Ascending aorta (tissue), 2 donors: ENCODE measurements at regions not wholly inside any gene's neighbourhood (a gene's known extent, or its start where the extent isn't known, plus 50 kb on each side); places are given as distances from the start of the nearest gene placed in this dataset.

ENCODE experiments used
- DNase-seq, 2 donors: peaks; one replicate each; pipeline ENCODE4 v3.0.0-alpha.2; 2019; ENCODE audit warnings: low spot score in 2 of 2
- H3K27ac ChIP-seq, 2 donors: fragments of 200-600 bp; sonication (generic); one replicate each; pipeline ENCODE4 v1.5.1; 2016 to 2017; ENCODE audit warnings: mild to moderate bottlenecking in 1 of 2
- H3K27me3 ChIP-seq: fragments of 200-600 bp; sonication (generic); one replicate; pipeline ENCODE4 v1.5.1; 2017
- H3K36me3 ChIP-seq, 2 donors: fragments of 200-600 bp; sonication (generic); one replicate each; pipeline ENCODE4 v1.5.1; 2016
- H3K4me1 ChIP-seq, 2 donors: fragments of 200-600 bp; sonication (generic); one replicate each; pipeline ENCODE4 v1.5.1; 2016 to 2017; ENCODE audit warnings: mild to moderate bottlenecking in 1 of 2
- H3K4me3 ChIP-seq, 2 donors: fragments of 200-600 bp; sonication (generic); one replicate each; pipeline ENCODE4 v1.5.1; 2016 to 2017; ENCODE audit warnings: mild to moderate bottlenecking in 1 of 2
- H3K9me3 ChIP-seq, 2 donors: fragments of 200-600 bp; sonication (generic); one replicate each; pipeline ENCODE4 v1.5.1; 2016
- CTCF ChIP-seq, 3 experiments: fragments of 200-600 bp in 2 of 3; fragments of 450-650 bp in 1 of 3; sonication (generic) in 2 of 3; IDR thresholded peaks; one replicate each; pipeline ENCODE4 v1.5.1; 2016 to 2019; ENCODE audit warnings: antibody characterized with exemption in 3 of 3, mild to moderate bottlenecking in 1 of 3, moderate library complexity in 1 of 3
- intact Hi-C: fragments of 100-400 bp; cut with DNase I; formaldehyde crosslinking; loops from one replicate; pipeline ENCODE4 v1.15.1; 2023

- Histone ChIP-seq H3K27me3 (no peaks in the 10 kb centered on the region), H3K4me3 (no peak overlapping the region), H3K9me3 (no peaks in the 10 kb centered on the region), H3K27ac (no peak overlapping the region), H3K36me3 (no peaks in the 10 kb centered on the region), H3K4me1 (no peaks in the 10 kb centered on the region)
- no peak for DNase-seq
- intact Hi-C loops, result no loop called here
- TF ChIP-seq CTCF (IDR thresholded peaks at IDR 0.05), result no peak
Measured at GRCh38 chr5:98521821-98522220, 251.6 kb upstream of the RGMB start.

- TF ChIP-seq CTCF (IDR thresholded peaks at IDR 0.05), result no peak
- intact Hi-C loops, result no loop called here
- no peaks in the 10 kb centered on the region for H3K27me3 ChIP-seq
Measured at GRCh38 chr5:98524773-98525172, 248.7 kb upstream of the RGMB start.

GRCh38 chr5:98527846-98528245 is 245.6 kb upstream of the RGMB start:
- no peak overlapping the region for H3K4me3 ChIP-seq
- no peaks in the 10 kb centered on the region for H3K36me3 ChIP-seq
- H3K4me1 ChIP-seq, result no peaks in the 10 kb centered on the region
- no peak overlapping the region for H3K27ac ChIP-seq
- H3K27me3 ChIP-seq, result no peaks in the 10 kb centered on the region
- H3K9me3 ChIP-seq, result no peaks in the 10 kb centered on the region
- no peak for TF ChIP-seq CTCF (IDR thresholded peaks at IDR 0.05)
- intact Hi-C loops, result no loop called here
- DNase-seq, result no peak

More at GRCh38 chr5:98524773-98525172, 248.7 kb upstream of the RGMB start:
- H3K27ac ChIP-seq, result no peak overlapping the region
- DNase-seq, result no peak
- H3K4me1 ChIP-seq, result no peaks in the 10 kb centered on the region
- no peak overlapping the region for H3K4me3 ChIP-seq
- no peaks in the 10 kb centered on the region for H3K36me3 ChIP-seq
- H3K9me3 ChIP-seq, result no peaks in the 10 kb centered on the region

- Histone ChIP-seq H3K9me3 (no peaks in the 10 kb centered on the region), H3K27me3 (no peaks in the 10 kb centered on the region), H3K36me3 (no peaks in the 10 kb centered on the region), H3K4me1 (no peaks in the 10 kb centered on the region), H3K27ac (no peak overlapping the region), H3K4me3 (no peak overlapping the region)
- no peak for DNase-seq
- TF ChIP-seq CTCF (IDR thresholded peaks at IDR 0.05), result no peak
- intact Hi-C loops, result no loop called here
Measured at GRCh38 chr5:98529321-98529720, 244.1 kb upstream of the RGMB start.

DNA sequence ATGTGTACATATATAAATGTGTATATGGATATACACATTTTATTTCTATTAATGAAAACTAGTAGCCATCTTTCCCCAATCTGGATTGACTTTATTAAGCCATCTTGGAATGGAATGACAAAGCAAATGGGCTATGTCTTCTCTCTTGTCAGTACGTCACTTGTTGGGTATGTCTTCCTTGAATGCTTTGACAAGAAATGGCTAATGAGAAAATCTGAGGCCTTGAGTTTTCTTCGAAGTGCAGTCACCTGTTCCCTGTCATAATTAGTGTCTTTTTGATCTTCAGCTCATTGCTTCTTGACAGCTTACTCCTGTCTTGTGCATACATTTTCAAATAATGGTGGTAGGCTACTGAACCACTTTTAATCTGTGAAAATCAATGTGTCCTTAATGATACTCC is 243.2 kb upstream of the RGMB start:
- TF ChIP-seq CTCF (IDR thresholded peaks at IDR 0.05), result no peak
- no peaks in the 10 kb centered on the region for H3K36me3 ChIP-seq
- no peaks in the 10 kb centered on the region for H3K4me1 ChIP-seq
- H3K27ac ChIP-seq, result no peak overlapping the region
- no peaks in the 10 kb centered on the region for H3K9me3 ChIP-seq
- no peak for DNase-seq
- intact Hi-C loops, result no loop called here
- no peak overlapping the region for H3K4me3 ChIP-seq
- H3K27me3 ChIP-seq, result no peaks in the 10 kb centered on the region

GRCh38 chr5:98535901-98536300 is 237.6 kb upstream of the RGMB start:
- Histone ChIP-seq H3K36me3 (no peaks in the 10 kb centered on the region), H3K9me3 (no peaks in the 10 kb centered on the region), H3K4me1 (no peaks in the 10 kb centered on the region), H3K27ac (no peak overlapping the region), H3K27me3 (no peaks in the 10 kb centered on the region), H3K4me3 (no peak overlapping the region)
- no peak for TF ChIP-seq CTCF (IDR thresholded peaks at IDR 0.05)
- intact Hi-C loops, result no loop called here
- DNase-seq, result no peak
